ENCODE measurements at regions not wholly inside any gene's neighbourhood (a gene's known extent, or its start where the extent isn't known, plus 50 kb on each side); places are given as distances from the start of the nearest gene placed in this dataset.

- H3K9me3 Mint-ChIP-seq (ENCODE audit: unreplicated experiment) = no peaks in the 10 kb centered on the region
- H3K9ac ChIP-seq (ENCODE audit: low read length) = no peak overlapping the region
- no peak overlapping the region for H3K27ac ChIP-seq (ENCODE audit: low read depth, low read length)
- no peak for DNase-seq (ENCODE audit: low read depth)
- peak overlapping the region; percentile 10 for H2AFZ ChIP-seq (ENCODE audit: low read depth, low read length)
- no peaks in the 10 kb centered on the region for H3K4me1 ChIP-seq (ENCODE audit: insufficient read depth, low read length)
- H3K4me2 ChIP-seq (ENCODE audit: low read length) = no peak overlapping the region
- H3K36me3 ChIP-seq (ENCODE audit: insufficient read depth, low read length) = no peaks in the 10 kb centered on the region
- H4K20me1 ChIP-seq (ENCODE audit: insufficient read depth, low read length) = no peaks in the 10 kb centered on the region
- peaks cover 3% of the 10 kb centered on the region for H3K4me1 Mint-ChIP-seq (ENCODE audit: low read depth, unreplicated experiment)
- H3K4me3 ChIP-seq (ENCODE audit: insufficient read depth, low read depth, low read length) = no peak overlapping the region
- H3K27ac Mint-ChIP-seq (ENCODE audit: unreplicated experiment) = no peak overlapping the region
- no peaks in the 10 kb centered on the region for H3K27me3 Mint-ChIP-seq (ENCODE audit: low read depth, unreplicated experiment)
- H3K79me2 ChIP-seq (ENCODE audit: insufficient read depth, low read length) = no peaks in the 10 kb centered on the region
- no peaks in the 10 kb centered on the region for H3K9me3 ChIP-seq (ENCODE audit: insufficient read depth, low read depth, low read length)
- no peak for FAIRE-seq
- no peak overlapping the region for H3K4me3 Mint-ChIP-seq (ENCODE audit: unreplicated experiment)
- TF ChIP-seq CTCF (IDR thresholded peaks at IDR 0.05; ENCODE audit: insufficient read depth, low read depth, low read length) = no peak
- no peak for TF ChIP-seq EZH2 (IDR thresholded peaks at IDR 0.05; ENCODE audit: insufficient read depth, low read length)
- H3K36me3 Mint-ChIP-seq (ENCODE audit: low read depth, unreplicated experiment) = no peaks in the 10 kb centered on the region
- H3K27me3 ChIP-seq (ENCODE audit: insufficient read depth, low read length) = no peaks in the 10 kb centered on the region
Observed at GRCh38 chr2:156156580-156156979, 175.9 kb downstream of the NR4A2 start.

GRCh38 chr2:156155319-156155718 is 177.2 kb downstream of the NR4A2 start:
- DNase-seq (ENCODE audit: low read depth) = no peak
- Mint-ChIP-seq H3K9me3 (ENCODE audit: unreplicated experiment) (no peaks in the 10 kb centered on the region), H3K4me3 (ENCODE audit: unreplicated experiment) (no peak overlapping the region), H3K27me3 (ENCODE audit: low read depth, unreplicated experiment) (no peaks in the 10 kb centered on the region), H3K27ac (ENCODE audit: unreplicated experiment) (no peak overlapping the region), H3K4me1 (ENCODE audit: low read depth, unreplicated experiment) (peaks cover 3% of the 10 kb centered on the region), H3K36me3 (ENCODE audit: low read depth, unreplicated experiment) (no peaks in the 10 kb centered on the region)
- H3K27me3 ChIP-seq (ENCODE audit: insufficient read depth, low read length) = no peaks in the 10 kb centered on the region
- no peak overlapping the region for H3K9ac ChIP-seq (ENCODE audit: low read length)
- no peaks in the 10 kb centered on the region for H3K9me3 ChIP-seq (ENCODE audit: insufficient read depth, low read depth, low read length)
- H3K27ac ChIP-seq (ENCODE audit: low read depth, low read length) = no peak overlapping the region
- H3K4me3 ChIP-seq (ENCODE audit: insufficient read depth, low read depth, low read length) = no peak overlapping the region
- H3K79me2 ChIP-seq (ENCODE audit: insufficient read depth, low read length) = no peaks in the 10 kb centered on the region
- H4K20me1 ChIP-seq (ENCODE audit: insufficient read depth, low read length) = no peaks in the 10 kb centered on the region
- FAIRE-seq = no peak
- no peak overlapping the region for H3K4me2 ChIP-seq (ENCODE audit: low read length)
- no peak overlapping the region for H2AFZ ChIP-seq (ENCODE audit: low read depth, low read length)
- no peaks in the 10 kb centered on the region for H3K4me1 ChIP-seq (ENCODE audit: insufficient read depth, low read length)
- H3K36me3 ChIP-seq (ENCODE audit: insufficient read depth, low read length) = no peaks in the 10 kb centered on the region
- TF ChIP-seq CTCF (IDR thresholded peaks at IDR 0.05; ENCODE audit: insufficient read depth, low read depth, low read length) (no peak), EZH2 (IDR thresholded peaks at IDR 0.05; ENCODE audit: insufficient read depth, low read length) (no peak)

GRCh38 chr2:156151351-156151750 is 181.2 kb downstream of the NR4A2 start:
- no peak for FAIRE-seq
- peaks cover 4% of the 10 kb centered on the region for H3K4me1 Mint-ChIP-seq (ENCODE audit: low read depth, unreplicated experiment)

More at GRCh38 chr2:156151351-156151750, 181.2 kb downstream of the NR4A2 start:
- H3K4me3 Mint-ChIP-seq (ENCODE audit: unreplicated experiment) = no peak overlapping the region
- no peak for TF ChIP-seq CTCF (IDR thresholded peaks at IDR 0.05; ENCODE audit: insufficient read depth, low read depth, low read length)
- no peaks in the 10 kb centered on the region for H3K79me2 ChIP-seq (ENCODE audit: insufficient read depth, low read length)
- H4K20me1 ChIP-seq (ENCODE audit: insufficient read depth, low read length) = no peaks in the 10 kb centered on the region
- H3K9me3 Mint-ChIP-seq (ENCODE audit: unreplicated experiment) = no peaks in the 10 kb centered on the region
- DNase-seq (ENCODE audit: low read depth) = no peak
- no peak overlapping the region for H3K27ac ChIP-seq (ENCODE audit: low read depth, low read length)
- H3K36me3 Mint-ChIP-seq (ENCODE audit: low read depth, unreplicated experiment) = no peaks in the 10 kb centered on the region
- H3K9me3 ChIP-seq (ENCODE audit: insufficient read depth, low read depth, low read length) = peaks cover 2% of the 10 kb centered on the region
- no peak overlapping the region for H3K9ac ChIP-seq (ENCODE audit: low read length)
- no peaks in the 10 kb centered on the region for H3K4me1 ChIP-seq (ENCODE audit: insufficient read depth, low read length)
- no peaks in the 10 kb centered on the region for H3K27me3 ChIP-seq (ENCODE audit: insufficient read depth, low read length)
- no peaks in the 10 kb centered on the region for H3K36me3 ChIP-seq (ENCODE audit: insufficient read depth, low read length)
- H3K27me3 Mint-ChIP-seq (ENCODE audit: low read depth, unreplicated experiment) = no peaks in the 10 kb centered on the region
- no peak overlapping the region for H3K4me3 ChIP-seq (ENCODE audit: insufficient read depth, low read depth, low read length)
- no peak overlapping the region for H3K27ac Mint-ChIP-seq (ENCODE audit: unreplicated experiment)
- H3K4me2 ChIP-seq (ENCODE audit: low read length) = no peak overlapping the region
- H2AFZ ChIP-seq (ENCODE audit: low read depth, low read length) = no peak overlapping the region

Measured in astrocyte (in vitro differentiated cells and primary cell).